ENCODE measurements at regions not wholly inside any gene's neighbourhood (a gene's known extent, or its start where the extent isn't known, plus 50 kb on each side); places are given as distances from the start of the nearest gene placed in this dataset.

DNA sequence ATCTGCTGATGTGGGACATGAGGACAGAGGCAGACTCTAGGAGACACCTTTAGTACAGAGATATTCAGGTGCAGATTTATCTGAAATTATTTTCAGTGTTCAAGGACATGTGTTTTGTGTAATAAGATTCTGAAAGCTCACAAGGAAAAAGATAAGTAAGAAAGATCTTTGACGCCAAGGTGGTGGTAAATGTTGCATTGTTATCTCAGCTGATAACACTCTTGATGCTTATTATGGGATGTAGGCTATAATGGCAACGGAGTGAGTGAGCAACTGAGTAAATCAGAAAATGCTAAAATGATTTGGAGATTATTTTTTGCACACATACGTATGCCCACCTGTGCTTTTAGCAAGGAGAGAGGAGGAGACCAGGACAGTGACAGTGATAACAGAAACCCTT is 510.9 kb downstream of the KLF12 start:
- TF ChIP-seq CTCF (IDR thresholded peaks at IDR 0.05; ENCODE audit: low read length, missing control alignments): no peak
- no peak overlapping the region for H3K4me3 ChIP-seq (replicated peaks; ENCODE audit: low read depth, low read length)
- no peak for DNase-seq (ENCODE audit: low read depth)

DNA sequence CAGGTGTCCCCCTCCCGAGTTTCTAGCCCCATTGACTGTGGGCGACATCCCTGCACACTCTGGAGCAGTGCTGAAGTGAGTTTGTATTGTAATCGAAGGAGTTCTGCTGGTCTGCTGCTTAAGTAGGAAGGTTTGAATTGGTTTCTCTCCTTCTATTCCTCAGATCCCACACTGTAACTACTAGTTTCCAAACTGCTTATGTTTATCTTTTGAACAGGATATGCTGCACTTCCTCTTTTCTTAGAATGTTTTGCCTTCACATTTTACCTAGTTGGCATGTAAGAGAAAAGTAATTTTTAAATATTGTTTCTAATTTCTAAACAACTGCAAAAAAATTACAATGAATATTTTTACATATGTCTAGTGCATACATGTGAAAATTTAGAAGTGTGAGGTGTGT is 511.8 kb downstream of the KLF12 start:
- peak; percentile 25 for DNase-seq (ENCODE audit: low read depth)
- TF ChIP-seq CTCF (IDR thresholded peaks at IDR 0.05; ENCODE audit: low read length, missing control alignments): no peak
- no peak overlapping the region for H3K4me3 ChIP-seq (replicated peaks; ENCODE audit: low read depth, low read length)

GRCh38 chr13:73618275-73618865 is 515.8 kb downstream of the KLF12 start:
- DNase-seq (ENCODE audit: low read depth): no peak
- H3K4me3 ChIP-seq (replicated peaks; ENCODE audit: low read depth, low read length): no peak overlapping the region
- TF ChIP-seq CTCF (IDR thresholded peaks at IDR 0.05; ENCODE audit: low read length, missing control alignments): no peak

- no peak for DNase-seq (ENCODE audit: low read depth)
- H3K4me3 ChIP-seq (replicated peaks; ENCODE audit: low read depth, low read length): no peak overlapping the region
- TF ChIP-seq CTCF (IDR thresholded peaks at IDR 0.05; ENCODE audit: low read length, missing control alignments): no peak
These were observed 517.3 kb downstream of the KLF12 start for GRCh38 chr13:73616861-73617260.

GRCh38 chr13:73610799-73611592 is 523.2 kb downstream of the KLF12 start:
- H3K4me3 ChIP-seq (replicated peaks; ENCODE audit: low read depth, low read length): no peak overlapping the region
- no peak for DNase-seq (ENCODE audit: low read depth)
- TF ChIP-seq CTCF (IDR thresholded peaks at IDR 0.05; ENCODE audit: low read length, missing control alignments): no peak

DNA sequence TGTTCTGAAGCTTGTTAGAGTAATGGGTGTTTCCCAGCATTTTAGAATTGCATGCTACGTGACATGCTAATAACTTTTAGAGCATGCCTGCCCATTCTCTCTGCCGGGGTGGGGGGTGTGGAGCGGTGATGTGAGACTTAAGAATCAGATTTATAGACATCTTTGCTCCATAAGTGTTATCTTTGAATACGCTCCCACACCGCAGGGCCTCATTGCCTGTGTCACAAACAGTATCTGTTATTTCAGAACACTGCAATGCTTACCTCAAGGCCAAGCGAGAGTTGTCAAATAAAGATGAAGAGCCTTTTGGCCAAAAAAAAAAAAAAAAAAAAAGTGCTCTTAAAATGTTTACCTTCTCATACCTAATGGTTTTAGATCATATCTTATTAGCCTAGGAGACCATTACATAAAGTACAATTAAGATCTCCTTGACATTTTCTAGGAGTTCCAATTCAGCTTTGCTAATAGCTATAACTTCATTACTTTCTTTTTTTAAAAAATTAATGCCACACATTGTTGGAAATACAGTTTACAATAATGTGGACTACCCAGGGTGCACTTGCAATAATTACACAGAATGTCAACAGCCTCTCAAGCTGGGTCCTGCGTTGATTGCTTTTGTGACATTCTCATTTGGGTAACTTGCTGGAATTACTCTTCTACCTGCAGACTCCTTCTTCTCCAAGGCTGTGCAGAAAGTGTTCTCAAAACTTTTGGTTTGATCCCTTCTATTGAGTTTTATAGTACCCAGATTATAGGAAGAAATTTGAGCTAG is 525.3 kb downstream of the KLF12 start:
- no peak for TF ChIP-seq CTCF (IDR thresholded peaks at IDR 0.05; ENCODE audit: low read length, missing control alignments)
- no peak for DNase-seq (ENCODE audit: low read depth)
- no peak overlapping the region for H3K4me3 ChIP-seq (replicated peaks; ENCODE audit: low read depth, low read length)

Data from fibroblast of pulmonary artery (primary cell).